Posterior cingulate gyrus (tissue), 11 donors: ENCODE measurements at regions not wholly inside any gene's neighbourhood (a gene's known extent, or its start where the extent isn't known, plus 50 kb on each side); places are given as distances from the start of the nearest gene placed in this dataset.
"Not testable (repeated sequence)": the region's sequence is repeated elsewhere in the genome, so short reads cannot be mapped to it uniquely, and the experiment has no call there.

Source experiments
- DNase-seq, 10 donors: peaks; one replicate each; pipeline versions ENCODE4 v3.0.0 to v3.0.0-alpha.2; 2020 to 2021; ENCODE audit warnings: mixed read lengths in 3 of 10
- intact Hi-C: fragments of 100-400 bp; cut with DNase I; formaldehyde crosslinking; loops from one replicate; pipeline ENCODE4 v1.15.1; 2023

- intact Hi-C loops: no loop called here
Observed at GRCh38 chr4:143819029-143819428, 86.3 kb downstream of the GYPE start.

GRCh38 chr4:143817866-143818265 is 87.5 kb downstream of the GYPE start:
- intact Hi-C loops, DNase-seq: not testable (repeated sequence)

More at GRCh38 chr4:143819029-143819428, 86.3 kb downstream of the GYPE start:
- no peak for DNase-seq

GRCh38 chr4:143815375-143815774 is 90.0 kb downstream of the GYPE start:
- DNase-seq, intact Hi-C loops: not testable (repeated sequence)

- intact Hi-C loops, DNase-seq: not testable (repeated sequence)
Observed at GRCh38 chr4:143813431-143814154, 91.8 kb downstream of the GYPE start.

- intact Hi-C loops, DNase-seq: not testable (repeated sequence)
Observed at GRCh38 chr4:143791693-143792092, 91.2 kb upstream of the FREM3 start.

GRCh38 chr4:143790425-143790824 is 90.0 kb upstream of the FREM3 start:
- DNase-seq, intact Hi-C loops: not testable (repeated sequence)

GRCh38 chr4:143789618-143790017 is 89.1 kb upstream of the FREM3 start:
- DNase-seq, intact Hi-C loops: not testable (repeated sequence)

GRCh38 chr4:143784567-143784966 is 84.1 kb upstream of the FREM3 start:
- intact Hi-C loops: no loop called here
- no peak for DNase-seq

- intact Hi-C loops: no loop called here
- DNase-seq: no peak
Observed at GRCh38 chr4:143782521-143782920, 82.0 kb upstream of the FREM3 start.

GRCh38 chr4:143773998-143774895 is 73.8 kb upstream of the FREM3 start:
- peak in 1 of 10 donors; percentile 48 for DNase-seq

GRCh38 chr4:143771269-143771668 is 70.8 kb upstream of the FREM3 start:
- no peak for DNase-seq
- intact Hi-C loops: no loop called here

More at GRCh38 chr4:143773998-143774895, 73.8 kb upstream of the FREM3 start:
- intact Hi-C loops: no loop called here

GRCh38 chr4:143768007-143768591 is 67.6 kb upstream of the FREM3 start:
- intact Hi-C loops: no loop called here
- no peak for DNase-seq

- intact Hi-C loops: no loop called here
Observed at GRCh38 chr4:143763587-143763986, 63.1 kb upstream of the FREM3 start.

GRCh38 chr4:143762511-143762910 is 62.0 kb upstream of the FREM3 start:
- DNase-seq: no peak
- intact Hi-C loops: no loop called here

More at GRCh38 chr4:143763587-143763986, 63.1 kb upstream of the FREM3 start:
- DNase-seq: no peak
